Astrocyte (in vitro differentiated cells and primary cell): ENCODE measurements at regions not wholly inside any gene's neighbourhood (a gene's known extent, or its start where the extent isn't known, plus 50 kb on each side); places are given as distances from the start of the nearest gene placed in this dataset.

ENCODE experiments used
- DNase-seq: peaks from one replicate; pipeline ENCODE4 v3.0.0-alpha.2; 2010; ENCODE audit warnings: low read depth
- FAIRE-seq: peaks from 2 replicates; lab custom pipeline; 2011; peaks lifted over from hg19 to GRCh38; lab: Jason Lieb, UNC
- H2AFZ ChIP-seq: 2 replicates; pipeline ENCODE4 v1.6.0; 2012; ENCODE audit warnings: low read depth, low read length, inconsistent platforms
- H3K27ac ChIP-seq: 2 replicates; pipeline ENCODE4 v1.5.1; 2011; ENCODE audit warnings: low read depth, low read length, inconsistent platforms
- H3K27me3 ChIP-seq: 2 replicates; pipeline ENCODE4 v1.6.0; 2011; ENCODE audit warnings: low read length, inconsistent platforms; ENCODE audit not compliant: insufficient read depth
- H3K36me3 ChIP-seq: 2 replicates; pipeline ENCODE4 v1.5.1; 2011; ENCODE audit warnings: low read length, inconsistent platforms; ENCODE audit not compliant: insufficient read depth
- H3K4me1 ChIP-seq: 2 replicates; pipeline ENCODE4 v1.5.1; 2011; ENCODE audit warnings: low read length, inconsistent platforms; ENCODE audit not compliant: insufficient read depth
- H3K4me2 ChIP-seq: 2 replicates; pipeline ENCODE4 v1.6.0; 2012; ENCODE audit warnings: low read length, inconsistent platforms
- H3K4me3 ChIP-seq: 2 replicates; pipeline ENCODE4 v1.5.1; 2011; ENCODE audit warnings: low read depth, mild to moderate bottlenecking, low read length, inconsistent platforms; ENCODE audit not compliant: insufficient read depth
- H3K79me2 ChIP-seq: 2 replicates; pipeline ENCODE4 v1.6.0; 2012; ENCODE audit warnings: mild to moderate bottlenecking, low read length, inconsistent platforms; ENCODE audit not compliant: insufficient read depth
- H3K9ac ChIP-seq: 2 replicates; pipeline ENCODE4 v1.6.0; 2012; ENCODE audit warnings: mild to moderate bottlenecking, low read length, inconsistent platforms
- H3K9me3 ChIP-seq: 2 replicates; pipeline ENCODE4 v1.5.1; 2012; ENCODE audit warnings: low read depth, mild to moderate bottlenecking, low read length, inconsistent platforms; ENCODE audit not compliant: insufficient read depth
- H4K20me1 ChIP-seq: 2 replicates; pipeline ENCODE4 v1.6.0; 2012; ENCODE audit warnings: low read length, inconsistent platforms; ENCODE audit not compliant: insufficient read depth
- H3K27ac Mint-ChIP-seq: one replicate; pipeline ENCODE4 v1.8.0; 2021; ENCODE audit warnings: mild to moderate bottlenecking, mixed read lengths; ENCODE audit not compliant: unreplicated experiment
- H3K27me3 Mint-ChIP-seq: one replicate; pipeline ENCODE4 v1.8.0; 2021; ENCODE audit warnings: low read depth, mixed read lengths; ENCODE audit not compliant: unreplicated experiment
- H3K36me3 Mint-ChIP-seq: one replicate; pipeline ENCODE4 v1.8.0; 2021; ENCODE audit warnings: low read depth, mixed read lengths; ENCODE audit not compliant: unreplicated experiment
- H3K4me1 Mint-ChIP-seq: one replicate; pipeline ENCODE4 v1.8.0; 2021; ENCODE audit warnings: low read depth, mixed read lengths; ENCODE audit not compliant: unreplicated experiment
- H3K4me3 Mint-ChIP-seq: one replicate; pipeline ENCODE4 v1.8.0; 2021; ENCODE audit warnings: mild to moderate bottlenecking, moderate library complexity, mixed read lengths; ENCODE audit not compliant: unreplicated experiment
- H3K9me3 Mint-ChIP-seq: one replicate; pipeline ENCODE4 v1.8.0; 2021; ENCODE audit warnings: mild to moderate bottlenecking, mixed read lengths; ENCODE audit not compliant: unreplicated experiment
- CTCF ChIP-seq: IDR thresholded peaks from 2 replicates; pipeline ENCODE4 v1.5.1; 2011; ENCODE audit warnings: low read depth, mild to moderate bottlenecking, inconsistent platforms, low read length, moderate library complexity; ENCODE audit not compliant: insufficient read depth
- EZH2 ChIP-seq: IDR thresholded peaks from 2 replicates; pipeline ENCODE4 v1.6.1; 2012; ENCODE audit warnings: mild to moderate bottlenecking, low read length, inconsistent platforms; ENCODE audit not compliant: insufficient read depth

DNA sequence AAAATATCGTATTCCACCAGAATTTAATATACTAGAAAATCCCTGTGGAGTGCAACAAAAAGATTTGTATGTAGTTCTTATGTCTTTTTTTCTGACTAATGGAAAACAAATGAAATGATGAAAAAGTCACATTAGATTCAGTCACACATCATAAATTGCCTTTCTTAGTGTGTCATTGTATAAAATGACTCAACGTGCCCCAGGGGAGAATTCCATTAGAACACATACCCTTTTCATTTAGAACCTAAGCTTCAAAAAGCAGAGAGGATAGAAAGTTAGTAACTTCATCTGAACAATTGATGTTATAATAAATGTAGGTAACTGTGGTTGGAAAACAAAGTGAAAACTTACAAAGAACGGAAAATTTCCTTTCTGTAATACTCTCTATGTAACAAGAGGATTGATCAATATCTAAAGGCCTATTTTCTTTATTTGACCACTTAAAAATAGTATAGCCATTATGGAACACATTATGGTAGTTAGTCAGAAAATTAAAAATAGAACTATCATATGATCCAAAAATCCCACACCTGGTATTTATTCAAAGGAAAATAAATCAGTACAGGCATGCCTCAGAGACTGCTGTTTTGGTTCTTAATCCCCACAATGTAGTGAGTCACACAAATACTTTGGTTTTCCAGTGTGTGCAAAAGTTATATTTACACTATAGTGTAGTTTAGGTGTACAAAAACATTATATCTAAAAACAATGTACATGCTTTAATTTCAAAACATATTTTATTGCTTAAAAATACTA, 1016.1 kb downstream of the KCNT2 start:
- Histone ChIP-seq H3K27ac (peak overlapping the region; percentile 95), H2AFZ (peak overlapping the region; percentile 42), H3K9me3 (no peaks in the 10 kb centered on the region), H3K4me3 (no peak overlapping the region), H3K4me2 (peak overlapping the region; percentile 73), H3K27me3 (no peaks in the 10 kb centered on the region), H3K36me3 (no peaks in the 10 kb centered on the region), H3K79me2 (no peaks in the 10 kb centered on the region), H3K9ac (peak overlapping the region; percentile 79), H4K20me1 (no peaks in the 10 kb centered on the region), H3K4me1 (peaks cover 11% of the 10 kb centered on the region)
- Mint-ChIP-seq H3K4me3 (no peak overlapping the region), H3K27ac (peak overlapping the region; percentile 13), H3K4me1 (peaks cover 3% of the 10 kb centered on the region), H3K9me3 (no peaks in the 10 kb centered on the region), H3K36me3 (no peaks in the 10 kb centered on the region), H3K27me3 (no peaks in the 10 kb centered on the region)
- DNase-seq (peak; percentile 76), FAIRE-seq (peak; percentile 64)
- TF ChIP-seq EZH2 (no peak), CTCF (no peak)

DNA sequence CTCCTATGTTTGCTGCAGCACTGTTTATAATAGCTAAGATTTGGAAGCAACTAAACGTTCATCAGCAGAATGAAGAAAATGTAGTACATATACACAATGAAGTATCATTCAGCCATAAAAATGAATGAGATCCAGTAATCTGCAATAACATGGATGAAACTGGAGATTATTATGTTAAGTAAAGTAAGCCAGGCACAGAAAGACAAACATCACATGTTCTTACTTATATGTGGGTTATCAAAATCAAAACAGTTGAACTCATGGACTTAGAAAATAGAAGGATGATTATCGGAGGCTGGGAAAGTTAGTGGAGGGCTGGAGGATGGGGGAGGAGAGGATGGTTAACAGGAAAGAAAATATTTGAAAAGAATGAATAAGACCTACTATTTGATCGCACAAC, 1017.6 kb downstream of the KCNT2 start:
- peaks cover 11% of the 10 kb centered on the region for H3K4me1 ChIP-seq
- no peak overlapping the region for H2AFZ ChIP-seq
- Mint-ChIP-seq H3K9me3 (no peaks in the 10 kb centered on the region), H3K4me1 (peaks cover 3% of the 10 kb centered on the region), H3K27ac (no peak overlapping the region), H3K36me3 (no peaks in the 10 kb centered on the region), H3K4me3 (no peak overlapping the region), H3K27me3 (no peaks in the 10 kb centered on the region)
- no peak overlapping the region for H3K4me2 ChIP-seq
- no peaks in the 10 kb centered on the region for H3K79me2 ChIP-seq
- no peaks in the 10 kb centered on the region for H4K20me1 ChIP-seq
- H3K27me3 ChIP-seq = no peaks in the 10 kb centered on the region
- peak; percentile 25 for DNase-seq
- H3K9me3 ChIP-seq = no peaks in the 10 kb centered on the region
- H3K9ac ChIP-seq = no peak overlapping the region
- no peaks in the 10 kb centered on the region for H3K36me3 ChIP-seq
- TF ChIP-seq CTCF (no peak), EZH2 (no peak)
- no peak overlapping the region for H3K4me3 ChIP-seq
- H3K27ac ChIP-seq = peak overlapping the region; percentile 95
- no peak for FAIRE-seq

GRCh38 chr1:195584870-195585624, 1023.2 kb downstream of the KCNT2 start:
- DNase-seq (no peak), FAIRE-seq (no peak)
- H3K9ac ChIP-seq = no peak overlapping the region
- H3K79me2 ChIP-seq = no peaks in the 10 kb centered on the region
- peak overlapping the region; percentile 29 for H2AFZ ChIP-seq
- no peak overlapping the region for H3K27ac Mint-ChIP-seq
- H3K4me1 ChIP-seq = no peaks in the 10 kb centered on the region
- no peak for TF ChIP-seq CTCF
- TF ChIP-seq EZH2 = no peak
- no peaks in the 10 kb centered on the region for H3K36me3 ChIP-seq
- H3K4me2 ChIP-seq = no peak overlapping the region
- H3K4me3 Mint-ChIP-seq = no peak overlapping the region
- no peaks in the 10 kb centered on the region for H3K27me3 Mint-ChIP-seq
- H3K36me3 Mint-ChIP-seq = no peaks in the 10 kb centered on the region
- H3K9me3 ChIP-seq = peaks cover 2% of the 10 kb centered on the region
- H3K4me3 ChIP-seq = no peak overlapping the region
- H3K9me3 Mint-ChIP-seq = no peaks in the 10 kb centered on the region
- no peak overlapping the region for H3K27ac ChIP-seq
- H3K4me1 Mint-ChIP-seq = no peaks in the 10 kb centered on the region
- no peaks in the 10 kb centered on the region for H3K27me3 ChIP-seq
- H4K20me1 ChIP-seq = no peaks in the 10 kb centered on the region
